ENCODE measurements at regions not wholly inside any gene's neighbourhood (a gene's known extent, or its start where the extent isn't known, plus 50 kb on each side); places are given as distances from the start of the nearest gene placed in this dataset.
A peak's percentile ranks its signal among the peaks of the same experiment; 100 is the strongest.

- intact Hi-C loops (cut with micrococcal nuclease), result loop anchor here (10.0 kb wide), 1 partner anchor 127 kb away; no protein-coding TSS in a partner anchor
- no TSS peak for BruUV-seq (replicated peaks)
- TF ChIP-seq JUND (IDR thresholded peaks at IDR 0.05; ENCODE audit: borderline replicate concordance, low read depth, low read length) (no peak), JUND (tag; IDR thresholded peaks at IDR 0.05; ENCODE audit: borderline replicate concordance, low read depth, low read length) (no peak), ATF7 (IDR thresholded peaks at IDR 0.05) (no peak), GTF3C2 (IDR thresholded peaks at IDR 0.05; ENCODE audit: borderline replicate concordance, extremely low read depth, insufficient read length) (no peak)
- TF ChIP-seq, protein P1, sequence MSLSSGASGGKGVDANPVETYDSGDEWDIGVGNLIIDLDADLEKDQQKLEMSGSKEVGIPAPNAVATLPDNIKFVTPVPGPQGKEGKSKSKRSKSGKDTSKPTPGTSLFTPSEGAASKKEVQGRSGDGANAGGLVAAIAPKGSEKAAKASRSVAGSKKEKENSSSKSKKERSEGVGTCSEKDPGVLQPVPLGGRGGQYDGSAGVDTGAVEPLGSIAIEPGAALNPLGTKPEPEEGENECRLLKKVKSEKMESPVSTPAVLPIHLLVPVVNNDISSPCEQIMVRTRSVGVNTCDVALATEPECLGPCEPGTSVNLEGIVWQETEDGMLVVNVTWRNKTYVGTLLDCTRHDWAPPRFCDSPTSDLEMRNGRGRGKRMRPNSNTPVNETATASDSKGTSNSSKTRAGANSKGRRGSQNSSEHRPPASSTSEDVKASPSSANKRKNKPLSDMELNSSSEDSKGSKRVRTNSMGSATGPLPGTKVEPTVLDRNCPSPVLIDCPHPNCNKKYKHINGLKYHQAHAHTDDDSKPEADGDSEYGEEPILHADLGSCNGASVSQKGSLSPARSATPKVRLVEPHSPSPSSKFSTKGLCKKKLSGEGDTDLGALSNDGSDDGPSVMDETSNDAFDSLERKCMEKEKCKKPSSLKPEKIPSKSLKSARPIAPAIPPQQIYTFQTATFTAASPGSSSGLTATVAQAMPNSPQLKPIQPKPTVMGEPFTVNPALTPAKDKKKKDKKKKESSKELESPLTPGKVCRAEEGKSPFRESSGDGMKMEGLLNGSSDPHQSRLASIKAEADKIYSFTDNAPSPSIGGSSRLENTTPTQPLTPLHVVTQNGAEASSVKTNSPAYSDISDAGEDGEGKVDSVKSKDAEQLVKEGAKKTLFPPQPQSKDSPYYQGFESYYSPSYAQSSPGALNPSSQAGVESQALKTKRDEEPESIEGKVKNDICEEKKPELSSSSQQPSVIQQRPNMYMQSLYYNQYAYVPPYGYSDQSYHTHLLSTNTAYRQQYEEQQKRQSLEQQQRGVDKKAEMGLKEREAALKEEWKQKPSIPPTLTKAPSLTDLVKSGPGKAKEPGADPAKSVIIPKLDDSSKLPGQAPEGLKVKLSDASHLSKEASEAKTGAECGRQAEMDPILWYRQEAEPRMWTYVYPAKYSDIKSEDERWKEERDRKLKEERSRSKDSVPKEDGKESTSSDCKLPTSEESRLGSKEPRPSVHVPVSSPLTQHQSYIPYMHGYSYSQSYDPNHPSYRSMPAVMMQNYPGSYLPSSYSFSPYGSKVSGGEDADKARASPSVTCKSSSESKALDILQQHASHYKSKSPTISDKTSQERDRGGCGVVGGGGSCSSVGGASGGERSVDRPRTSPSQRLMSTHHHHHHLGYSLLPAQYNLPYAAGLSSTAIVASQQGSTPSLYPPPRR (CRISPR knock-in tag; IDR thresholded peaks at IDR 0.05; ENCODE audit: borderline replicate concordance), result no peak
Observed at GRCh38 chr12:131327521-131328488, 374.1 kb downstream of the ADGRD1 start.

More at GRCh38 chr12:131327521-131328488, 374.1 kb downstream of the ADGRD1 start:
- H3K4me1 ChIP-seq (replicated peaks in 1 of 2; ENCODE audit: control insufficient read depth in 2 of 2, insufficient read depth in 2 of 2, low read length in 2 of 2), result peaks cover 0 to 10% of the 10 kb centered on the region in 2 experiments; a peak in 2 of 5 replicates
- DNase-seq (ENCODE audit: extremely low read depth in 1 of 4, low spot score in 3 of 4), result peak in 1 of 4 experiments; percentile 36
- no peaks in the 10 kb centered on the region for H3K9me1 ChIP-seq (ENCODE audit: control insufficient read depth, insufficient read depth, low read length)
- H3K36me3 ChIP-seq (ENCODE audit: control insufficient read depth, insufficient read depth, low read length), result no peaks in the 10 kb centered on the region
- no peak for FAIRE-seq
- in situ Hi-C loops (cut with MboI), result no loop called here
- ChIA-PET POLR2A (no interaction called here), CTCF (ENCODE audit: low intra/inter-chr PET ratio) (no interaction called here)
- peaks cover 0 to 5% of the 10 kb centered on the region in 2 experiments; a peak in 2 of 5 replicates for H3K27me3 ChIP-seq (ENCODE audit: control insufficient read depth in 2 of 2, insufficient read depth in 2 of 2, low read length in 2 of 2)
- H3K4me2 ChIP-seq (ENCODE audit: insufficient read depth, low read length), result no peak overlapping the region
- H3K9ac ChIP-seq (ENCODE audit: insufficient read depth in 1 of 2, low read depth in 2 of 2, low read length in 2 of 2), result no peak overlapping the region; a peak in 1 of 4 replicates
- H3K27ac ChIP-seq (ENCODE audit: extremely low read depth, low read depth, low read length), result no peak overlapping the region
- H2AFZ ChIP-seq (ENCODE audit: low read depth, low read length), result no peak overlapping the region
- H3K79me2 ChIP-seq (ENCODE audit: control insufficient read depth, insufficient read depth, low read length), result no peaks in the 10 kb centered on the region
- H4K20me1 ChIP-seq (replicated peaks; ENCODE audit: control insufficient read depth, insufficient read depth, low read length), result no peaks in the 10 kb centered on the region
- WGBS (ENCODE audit: insufficient coverage, low coverage, missing lambda C conversion rate), result 5% methylated on average over 20 of the region's 25 CpGs
- no peaks in the 10 kb centered on the region for H3K9me3 ChIP-seq (replicated peaks; ENCODE audit: control insufficient read depth, insufficient read depth, low read depth, low read length)
- ATAC-seq, result peak; percentile 90
- H3K4me3 ChIP-seq, result no peak overlapping the region
